HG03025 (cell line): ENCODE measurements at regions not wholly inside any gene's neighbourhood (a gene's known extent, or its start where the extent isn't known, plus 50 kb on each side); places are given as distances from the start of the nearest gene placed in this dataset.
A peak's percentile ranks its signal among the peaks of the same experiment; 100 is the strongest.
"Not testable (repeated sequence)": the region's sequence is repeated elsewhere in the genome, so short reads cannot be mapped to it uniquely, and the experiment has no call there.

ENCODE experiments used
- ATAC-seq: cut with Tn5 transposase; IDR thresholded peaks from one replicate; pipeline ENCODE4 v1.9.1; 2021; ENCODE audit warnings: mild to moderate bottlenecking, moderate library complexity; ENCODE audit not compliant: unreplicated experiment, low FRiP score

GRCh38 chr2:185618625-185619024 is 120.0 kb upstream of the FSIP2 start:
- ATAC-seq: no peak

GRCh38 chr2:185625604-185626003 is 113.0 kb upstream of the FSIP2 start:
- ATAC-seq: no peak

- ATAC-seq: peak; percentile 73
Observed at GRCh38 chr2:185628985-185629384, 109.6 kb upstream of the FSIP2 start.

DNA sequence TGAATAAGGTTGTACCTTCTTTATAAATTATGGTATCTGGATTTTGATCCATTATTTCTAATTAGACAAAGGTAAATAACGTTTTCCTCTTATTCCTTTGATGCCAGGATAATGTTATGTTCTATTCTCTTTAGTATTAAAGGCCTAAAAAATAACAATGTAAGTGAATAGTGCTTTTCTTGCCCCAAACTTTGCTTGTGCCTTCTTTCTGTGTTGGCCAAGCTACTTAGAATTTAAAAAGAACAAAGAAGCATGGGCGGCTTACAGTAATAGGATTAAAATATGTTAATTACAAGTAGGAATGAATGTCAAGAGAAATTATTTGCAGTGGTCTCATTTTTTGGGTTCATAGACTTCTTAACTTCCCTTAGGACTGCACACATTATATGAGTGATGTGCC is 105.0 kb upstream of the FSIP2 start:
- no peak for ATAC-seq

DNA sequence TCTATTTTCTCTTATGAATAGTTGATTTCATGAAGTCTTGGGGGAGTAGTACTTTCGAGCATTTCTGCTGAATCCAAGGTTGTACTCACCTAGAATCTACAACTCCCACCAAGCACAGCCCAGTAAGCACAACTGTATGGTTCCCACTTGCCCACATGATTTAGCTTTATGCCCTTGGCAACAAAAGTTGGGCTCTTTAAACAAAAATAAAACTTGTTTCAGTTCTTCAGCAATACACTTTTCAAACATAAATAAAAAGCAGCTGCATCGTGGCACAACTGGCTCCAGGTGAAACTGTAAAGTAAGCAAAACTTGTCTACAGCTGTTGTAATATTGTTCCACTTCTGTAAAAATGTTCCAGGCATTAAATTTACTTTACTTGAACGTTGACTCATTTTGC is 99.8 kb upstream of the FSIP2 start:
- peak; percentile 51 for ATAC-seq

- no peak for ATAC-seq
Observed at GRCh38 chr2:185640588-185640987, 98.0 kb upstream of the FSIP2 start.

- no peak for ATAC-seq
Observed at GRCh38 chr2:185643434-185643833, 95.2 kb upstream of the FSIP2 start.

GRCh38 chr2:185644828-185645227 is 93.8 kb upstream of the FSIP2 start:
- peak; percentile 92 for ATAC-seq

DNA sequence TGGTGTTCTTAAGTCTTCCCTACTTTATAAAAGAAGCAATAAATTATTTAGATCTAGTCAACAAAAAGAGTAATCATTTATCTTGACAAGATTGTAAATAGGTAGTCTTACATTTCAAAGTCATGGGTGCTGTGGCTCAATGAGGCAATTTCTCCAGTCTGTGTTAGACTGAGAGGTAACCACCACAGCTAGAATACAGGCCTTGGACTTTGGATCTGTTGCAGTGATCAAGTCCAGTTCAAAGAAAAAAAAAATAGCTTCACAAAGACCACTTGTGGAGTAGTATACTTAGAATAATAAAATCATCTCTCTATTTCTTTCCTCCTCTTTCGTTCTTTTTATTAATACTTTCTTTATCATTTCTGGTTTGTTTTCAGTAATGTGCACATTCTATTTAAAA is 93.1 kb upstream of the FSIP2 start:
- no peak for ATAC-seq

DNA sequence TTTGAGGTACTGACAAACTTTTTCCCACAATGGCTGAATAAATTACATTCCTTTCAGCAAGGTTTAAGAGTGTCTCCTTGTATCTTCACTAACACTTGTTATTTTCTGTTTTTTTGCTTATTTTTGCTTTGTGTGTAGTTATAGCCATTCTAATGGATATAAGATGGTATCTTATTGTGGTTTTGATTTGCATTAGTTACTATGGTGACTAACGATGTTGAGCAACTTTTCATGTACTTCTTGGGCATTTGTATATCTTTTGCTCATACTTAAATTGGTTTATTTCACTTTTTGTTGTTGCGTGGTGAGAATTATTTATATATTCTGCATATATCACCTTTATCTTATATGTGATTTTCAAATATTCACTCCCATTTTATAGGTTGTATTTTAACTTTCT is 79.9 kb upstream of the FSIP2 start:
- ATAC-seq: no peak

- no peak for ATAC-seq
Observed at GRCh38 chr2:185663811-185664210, 74.8 kb upstream of the FSIP2 start.

- no peak for ATAC-seq
Observed at GRCh38 chr2:185664384-185664783, 74.2 kb upstream of the FSIP2 start.

- no peak for ATAC-seq
Observed at GRCh38 chr2:185665251-185665814, 73.3 kb upstream of the FSIP2 start.

GRCh38 chr2:185667452-185667851 is 71.2 kb upstream of the FSIP2 start:
- no peak for ATAC-seq

DNA sequence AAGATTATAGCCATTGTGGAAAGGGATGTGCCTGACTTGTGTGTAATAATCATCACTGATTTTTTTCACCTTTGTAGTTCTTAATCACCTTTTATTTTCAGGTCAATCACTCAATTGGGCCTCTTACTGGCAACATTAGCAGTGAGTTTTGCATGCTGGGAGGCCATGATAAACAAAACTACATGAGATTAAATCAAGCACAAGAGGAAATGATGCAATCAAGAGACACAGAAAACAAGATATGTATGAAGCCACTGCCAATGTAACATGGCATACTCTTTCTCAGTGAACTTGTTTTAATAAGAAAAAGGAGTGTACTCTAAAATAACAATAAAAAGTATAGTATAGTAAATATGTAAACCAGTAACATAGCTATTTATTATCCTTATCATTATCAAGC is 69.9 kb upstream of the FSIP2 start:
- no peak for ATAC-seq

DNA sequence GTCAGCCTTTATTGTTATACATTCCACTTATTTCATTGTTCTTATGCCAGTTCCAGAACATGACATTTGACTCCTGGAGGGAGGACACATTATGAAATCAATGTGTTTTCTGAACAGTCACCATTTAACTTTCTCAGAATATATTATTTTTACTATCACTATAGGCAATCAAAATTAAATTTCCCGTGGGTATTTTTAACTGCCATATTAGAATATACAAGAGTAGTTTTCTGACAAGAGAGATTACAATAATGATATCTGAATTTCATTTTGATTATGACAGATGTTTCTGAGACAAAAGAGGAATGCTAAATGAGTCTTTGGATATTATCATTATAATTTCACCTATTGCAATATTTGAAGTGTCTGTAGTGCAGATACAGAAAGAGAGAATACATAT is 64.4 kb upstream of the FSIP2 start:
- no peak for ATAC-seq

DNA sequence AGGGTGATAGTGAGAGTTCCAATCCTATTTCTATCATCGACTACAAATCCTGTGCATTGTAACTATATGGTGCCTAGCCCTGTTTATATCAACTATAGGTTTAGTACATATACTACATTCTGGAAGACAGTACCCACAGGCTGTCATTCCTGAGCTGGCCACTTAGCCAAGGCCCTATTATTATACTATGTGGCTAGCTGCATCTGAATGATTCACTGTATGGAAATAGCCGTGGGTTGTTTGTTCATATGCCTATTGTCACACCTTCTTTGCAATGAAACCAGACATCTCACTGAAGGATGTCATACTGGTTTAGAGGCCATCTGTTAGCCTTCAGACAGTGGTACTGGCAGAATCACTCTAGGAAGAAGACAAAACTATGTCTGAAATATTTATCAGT is 62.3 kb upstream of the FSIP2 start:
- ATAC-seq: no peak

- ATAC-seq: not testable (repeated sequence)
Observed at GRCh38 chr2:185687001-185687400, 51.6 kb upstream of the FSIP2 start.

GRCh38 chr2:185687967-185688366 is 50.6 kb upstream of the FSIP2 start:
- ATAC-seq: no peak
